Loucy (cell line): ENCODE measurements at regions not wholly inside any gene's neighbourhood (a gene's known extent, or its start where the extent isn't known, plus 50 kb on each side); places are given as distances from the start of the nearest gene placed in this dataset.

ENCODE experiments used
- H2AFZ ChIP-seq: fragments of 200-600 bp; sonication (generic); 2 replicates; pipeline ENCODE4 v1.6.0; 2016; ENCODE audit warnings: antibody characterized with exemption, mild to moderate bottlenecking, low read length, moderate library complexity
- H3F3A ChIP-seq: fragments of 200-600 bp; 2 replicates; pipeline ENCODE4 v1.6.0; 2016; ENCODE audit warnings: antibody characterized with exemption, low read depth, mild to moderate bottlenecking
- H3K27me3 ChIP-seq: fragments of 200-600 bp; sonication (generic); 2 replicates; pipeline ENCODE4 v1.6.1; 2014; ENCODE audit warnings: low read length, mild to moderate bottlenecking; ENCODE audit not compliant: insufficient read depth, poor library complexity, severe bottlenecking
- H3K36me3 ChIP-seq: fragments of 200-600 bp; sonication (generic); 2 replicates; pipeline ENCODE4 v1.6.1; 2016; ENCODE audit warnings: low read length; ENCODE audit not compliant: insufficient read depth
- H3K4me1 ChIP-seq: fragments of 200-600 bp; sonication (generic); 2 replicates; pipeline ENCODE4 v1.5.1; 2014; ENCODE audit warnings: low read length, mild to moderate bottlenecking; ENCODE audit not compliant: insufficient read depth, poor library complexity, severe bottlenecking
- H3K4me2 ChIP-seq: fragments of 200-600 bp; sonication (generic); 2 replicates; pipeline ENCODE4 v1.6.0; 2014; ENCODE audit warnings: antibody characterized with exemption, low read length, low read depth, mild to moderate bottlenecking; ENCODE audit not compliant: poor library complexity, severe bottlenecking
- H3K4me3 ChIP-seq: fragments of 200-600 bp; sonication (generic); 2 replicates; pipeline ENCODE4 v1.5.1; 2014; ENCODE audit warnings: low read length, mild to moderate bottlenecking, mixed read lengths; ENCODE audit not compliant: poor library complexity, severe bottlenecking
- H3K79me2 ChIP-seq: fragments of 200-600 bp; sonication (generic); 2 replicates; pipeline ENCODE4 v1.6.1; 2014; ENCODE audit warnings: low read length; ENCODE audit not compliant: insufficient read depth
- H3K9ac ChIP-seq: fragments of 200-600 bp; sonication (generic); 2 replicates; pipeline ENCODE4 v1.6.0; 2014; ENCODE audit warnings: mild to moderate bottlenecking, low read depth, low read length, moderate library complexity; ENCODE audit not compliant: poor library complexity, severe bottlenecking
- H3K9me2 ChIP-seq: fragments of 200-600 bp; sonication (generic); replicated peaks from 2 replicates; pipeline ENCODE4 v1.6.1; 2016; ENCODE audit warnings: low read depth, low read length, mixed read lengths
- H3K9me3 ChIP-seq: fragments of 200-600 bp; sonication (generic); 2 replicates; pipeline ENCODE4 v1.6.1; 2014; ENCODE audit warnings: mild to moderate bottlenecking, antibody characterized with exemption, low read length, low read depth; ENCODE audit not compliant: insufficient read depth
- H4K20me1 ChIP-seq: fragments of 200-600 bp; sonication (generic); 2 replicates; pipeline ENCODE4 v1.6.0; 2014; ENCODE audit warnings: antibody characterized with exemption, low read length, mild to moderate bottlenecking; ENCODE audit not compliant: insufficient read depth, poor library complexity, severe bottlenecking
- CTCF ChIP-seq: fragments of 200-600 bp; sonication (generic); conservative IDR thresholded peaks from 2 replicates; pipeline ENCODE4 v1.5.1; 2014; ENCODE audit warnings: mild to moderate bottlenecking, antibody characterized with exemption, low read length
- EZH2phosphoT487 ChIP-seq: fragments of 200-600 bp; IDR thresholded peaks from 2 replicates; pipeline ENCODE4 v1.6.1; 2018; ENCODE audit warnings: antibody characterized with exemption, mild to moderate bottlenecking, moderate library complexity, borderline replicate concordance

GRCh38 chr11:69414773-69415187, 66.7 kb upstream of the LINC01488 start:
- H3K4me2 ChIP-seq, result no peak overlapping the region

GRCh38 chr11:69415411-69416142, 65.9 kb upstream of the LINC01488 start:
- Histone ChIP-seq H3K9ac (peak overlapping the region; percentile 6), H3K79me2 (no peaks in the 10 kb centered on the region), H3K9me3 (no peaks in the 10 kb centered on the region), H2AFZ (no peak overlapping the region; the same call in 1 of the 2 replicates), H3K4me2 (peak overlapping the region; percentile 46), H3K9me2 (no peaks in the 10 kb centered on the region), H4K20me1 (no peaks in the 10 kb centered on the region), H3K36me3 (no peaks in the 10 kb centered on the region), H3K4me1 (peaks cover 33% of the 10 kb centered on the region), H3K4me3 (no peak overlapping the region), H3K27me3 (no peaks in the 10 kb centered on the region), H3F3A (no peaks in the 10 kb centered on the region)
- TF ChIP-seq EZH2phosphoT487 (no peak), CTCF (no peak)

More at GRCh38 chr11:69414773-69415187, 66.7 kb upstream of the LINC01488 start:
- Histone ChIP-seq H3K4me1 (peaks cover 41% of the 10 kb centered on the region), H3K4me3 (no peak overlapping the region), H3K27me3 (no peaks in the 10 kb centered on the region), H2AFZ (no peak overlapping the region), H3K9me2 (no peaks in the 10 kb centered on the region), H3F3A (no peaks in the 10 kb centered on the region), H4K20me1 (no peaks in the 10 kb centered on the region), H3K9me3 (no peaks in the 10 kb centered on the region), H3K9ac (no peak overlapping the region), H3K79me2 (no peaks in the 10 kb centered on the region), H3K36me3 (no peaks in the 10 kb centered on the region)
- TF ChIP-seq EZH2phosphoT487, result no peak
- TF ChIP-seq CTCF, result no peak

GRCh38 chr11:69416143-69416515, 65.3 kb upstream of the LINC01488 start:
- no peak for TF ChIP-seq EZH2phosphoT487
- TF ChIP-seq CTCF, result peak; percentile 28; the same call in 1 of the 2 replicates
- Histone ChIP-seq H3K9me2 (no peaks in the 10 kb centered on the region), H3K27me3 (no peaks in the 10 kb centered on the region)

More at GRCh38 chr11:69416143-69416515, 65.3 kb upstream of the LINC01488 start:
- Histone ChIP-seq H2AFZ (0 out of 2 replicates have a peak overlapping the region, but pooled peaks have one; percentile 8), H4K20me1 (no peaks in the 10 kb centered on the region), H3K4me3 (no peak overlapping the region), H3K79me2 (no peaks in the 10 kb centered on the region), H3K4me2 (peak overlapping the region; percentile 46), H3K9ac (peak overlapping the region; percentile 28), H3K4me1 (peaks cover 27% of the 10 kb centered on the region), H3K9me3 (no peaks in the 10 kb centered on the region), H3F3A (no peaks in the 10 kb centered on the region), H3K36me3 (no peaks in the 10 kb centered on the region)
